HepG2 (cell line): ENCODE measurements at regions not wholly inside any gene's neighbourhood (a gene's known extent, or its start where the extent isn't known, plus 50 kb on each side); places are given as distances from the start of the nearest gene placed in this dataset.

Source experiments
- ATAC-seq: fragments of 200-7000 bp; cut with Tn5 transposase; 3 replicates; pipeline ENCODE4 v1.9.1; 2020; ENCODE audit warnings: mild to moderate bottlenecking, moderate library complexity
- BruUV-seq: library from RNA; stranded (reverse); fragments of 400-500 nt; replicated peaks from 2 replicates; lab custom pipeline; 2021; lab: Mats Ljungman, UMichigan
- CTCF ChIA-PET: fragments of 300-600 bp; formaldehyde crosslinking; extraction: SDS; loops from one replicate; lab custom pipeline; 2021; ENCODE audit warnings: low total read pairs, inconsistent platforms, low intra/inter-chr PET ratio; lab: Yijun Ruan, JAX
- POLR2A ChIA-PET: fragments of 350-600 bp; sonication (Branson Sonifier 250); formaldehyde crosslinking; loops from one replicate; lab custom pipeline; 2020; ENCODE audit warnings: antibody characterized with exemption, inconsistent platforms; lab: Yijun Ruan, JAX
- DNase-seq: peaks from one replicate; pipeline ENCODE4 v3.0.0-alpha.2; 2015; ENCODE audit warnings: low spot score
- FAIRE-seq: peaks from 3 replicates; lab custom pipeline; 2011; peaks lifted over from hg19 to GRCh38; lab: Jason Lieb, UNC
- H2AFZ ChIP-seq: one replicate; pipeline ENCODE4 v1.6.1; 2011; ENCODE audit warnings: low read length, inconsistent platforms
- H3K27ac ChIP-seq: fragments of 300-600 bp; 3 replicates; pipeline ENCODE4 v1.8.0; 2011; ENCODE audit warnings: mixed run types, mild to moderate bottlenecking, mixed read lengths, low read length, inconsistent platforms; ENCODE audit not compliant: insufficient read depth; ENCODE audit errors: extremely low read length
- H3K27me3 ChIP-seq, 2 experiments: fragments of 200-600 bp in 1 of 2; 2 replicates in 1 of 2; 3 replicates in 1 of 2; pipeline versions ENCODE4 v1.6.0 to v1.8.0; 2011; ENCODE audit warnings: low read length in 2 of 2, mild to moderate bottlenecking in 2 of 2, moderate library complexity in 2 of 2, inconsistent platforms in 1 of 2; ENCODE audit not compliant: insufficient read depth in 2 of 2, control insufficient read depth in 1 of 2
- H3K36me3 ChIP-seq, 2 experiments: fragments of 200-600 bp in 1 of 2; replicated peaks in 1 of 2; 2 replicates in 1 of 2; 3 replicates in 1 of 2; pipeline versions ENCODE4 v1.5.1 to v1.8.0; 2011; ENCODE audit warnings: low read length in 2 of 2, inconsistent platforms in 1 of 2; ENCODE audit not compliant: insufficient read depth in 2 of 2, control insufficient read depth in 1 of 2
- H3K4me1 ChIP-seq: 2 replicates; pipeline ENCODE4 v1.5.1; 2012; ENCODE audit warnings: low read length, inconsistent platforms; ENCODE audit not compliant: insufficient read depth
- H3K4me2 ChIP-seq: 2 replicates; pipeline ENCODE4 v1.6.0; 2011; ENCODE audit warnings: low read depth, low read length, inconsistent platforms
- H3K4me3 ChIP-seq, 3 experiments: fragments of 200-600 bp in 1 of 3; sonication (generic), shearing (Covaris generic) in 1 of 3; replicated peaks in 1 of 3; 2 replicates each; pipeline ENCODE4 v1.5.1; 2011 to 2016; ENCODE audit warnings: low read length in 3 of 3, inconsistent platforms in 2 of 3, low read depth in 2 of 3, mild to moderate bottlenecking in 2 of 3, control low read depth in 1 of 3, mixed read lengths in 1 of 3; ENCODE audit not compliant: insufficient read depth in 1 of 3
- H3K79me2 ChIP-seq: one replicate; pipeline ENCODE4 v1.6.1; 2011; ENCODE audit warnings: low read length, inconsistent platforms; ENCODE audit not compliant: insufficient read depth
- H3K9ac ChIP-seq: 2 replicates; pipeline ENCODE4 v1.6.0; 2011; ENCODE audit warnings: mild to moderate bottlenecking, low read depth, low read length, inconsistent platforms; ENCODE audit not compliant: insufficient read depth
- H3K9me3 ChIP-seq: 2 replicates; pipeline ENCODE4 v1.5.1; 2012; ENCODE audit warnings: mild to moderate bottlenecking, low read length
- H4K20me1 ChIP-seq: 2 replicates; pipeline ENCODE4 v1.6.0; 2011; ENCODE audit warnings: inconsistent platforms, mild to moderate bottlenecking, low read length, moderate library complexity; ENCODE audit not compliant: insufficient read depth
- E2F1 ChIP-seq: sonication (generic); formaldehyde crosslinking; IDR thresholded peaks from 2 replicates; pipeline ENCODE4 v1.5.0; 2020; ENCODE audit warnings: missing genetic modification reagents
- MAFF ChIP-seq: IDR thresholded peaks from 2 replicates; pipeline ENCODE4 v1.6.1; 2011; ENCODE audit warnings: low read depth, low read length, improper control_type of control experiment
- MAFK ChIP-seq, 2 experiments: IDR thresholded peaks in 1 of 2; conservative IDR thresholded peaks in 1 of 2; 2 replicates each; pipeline ENCODE4 v1.6.1; 2011; ENCODE audit warnings: improper control_type of control experiment in 2 of 2, low read length in 2 of 2
- STAT6 ChIP-seq: sonication (generic); formaldehyde crosslinking; IDR thresholded peaks from 2 replicates; pipeline ENCODE4 v1.4.0; 2020; ENCODE audit warnings: missing genetic modification reagents, mild to moderate bottlenecking, borderline replicate concordance
- WGBS: methylation state at CpG from one replicate; pipeline ENCODE4 v1.1.6; 2017; ENCODE audit warnings: low lambda C conversion rate; 5-methylcytosine and 5-hydroxymethylcytosine counted together
- in situ Hi-C: cut with HindIII; loops from 2 replicates; pipeline ENCODE4 v1.10.0; 2017; ENCODE audit warnings: low pct_unique_long_range_greater_than_20kb; ENCODE audit not compliant: extremely low pct_ligation_motif_present
- intact Hi-C: fragments of 100-400 bp; cut with micrococcal nuclease; formaldehyde crosslinking; loops from one replicate; pipeline ENCODE4 v1.10.0; 2022; ENCODE audit not compliant: unreplicated experiment

- Histone ChIP-seq H3K9ac (no peak overlapping the region), H3K27ac (no peak overlapping the region), H3K9me3 (no peaks in the 10 kb centered on the region)
- no peak for TF ChIP-seq STAT6 (CRISPR knock-in tag)
- TF ChIP-seq, all 625 proteins: peak for 0
- Histone ChIP-seq H3K4me1 (no peaks in the 10 kb centered on the region), H3K4me3 (no peak overlapping the region), H3K36me3 (no peaks in the 10 kb centered on the region), H3K4me2 (no peak overlapping the region), H3K27me3 (peaks cover 4 to 38% of the 10 kb centered on the region in 2 experiments), H4K20me1 (no peaks in the 10 kb centered on the region), H3K79me2 (no peaks in the 10 kb centered on the region), H2AFZ (no peak overlapping the region)
- no TSS peak for BruUV-seq
- in situ Hi-C loops, result no loop called here
- 11% methylated on average over 3 of the region's 3 CpGs for WGBS
- ChIA-PET POLR2A (no interaction called here), CTCF (no interaction called here)
- DNase-seq, result no peak
- FAIRE-seq, result no peak
- intact Hi-C loops, result no loop called here
- ATAC-seq, result no peak
These were observed 465.3 kb downstream of the EIPR1 start for GRCh38 chr2:2912293-2912692.

DNA sequence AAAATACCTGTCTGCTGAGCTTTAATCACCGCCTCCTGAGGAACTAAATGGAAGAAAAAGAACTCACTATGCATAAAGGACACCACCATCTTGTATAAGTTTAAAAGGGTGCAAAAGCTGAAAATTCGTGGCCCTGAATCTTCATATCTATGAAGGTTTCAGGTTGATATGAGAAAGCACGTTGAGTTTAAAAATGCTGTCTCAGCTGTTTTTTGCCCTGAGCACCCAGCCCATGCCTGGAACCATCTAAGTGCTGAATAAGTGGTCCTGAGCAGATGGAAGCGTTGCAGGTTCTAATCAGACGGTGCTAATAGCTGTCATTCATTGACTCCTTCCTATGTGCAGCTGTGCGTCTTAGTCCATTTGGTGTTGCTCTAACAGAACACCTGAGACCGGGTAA is 467.4 kb downstream of the EIPR1 start:
- peaks cover 4 to 44% of the 10 kb centered on the region in 2 experiments for H3K27me3 ChIP-seq
- no peaks in the 10 kb centered on the region for H3K9me3 ChIP-seq
- DNase-seq, result no peak
- no peak overlapping the region for H3K4me3 ChIP-seq
- H3K36me3 ChIP-seq, result no peaks in the 10 kb centered on the region
- WGBS, result 34% methylated on average over 7 of the region's 7 CpGs
- in situ Hi-C loops, result no loop called here
- no peak overlapping the region for H2AFZ ChIP-seq
- H3K79me2 ChIP-seq, result no peaks in the 10 kb centered on the region
- no TSS peak for BruUV-seq
- no peak overlapping the region for H3K9ac ChIP-seq
- no peaks in the 10 kb centered on the region for H4K20me1 ChIP-seq
- TF ChIP-seq MAFK (conservative IDR thresholded peaks at IDR 0.05 in 1 of 2, IDR thresholded peaks at IDR 0.05 in 1 of 2; ENCODE audit: low read length in 2 of 2) (peak; percentile 99), E2F1 (CRISPR knock-in tag) (no peak), MAFF (peak; percentile 98)
- TF ChIP-seq, all 625 proteins: peak for 2
- CTCF ChIA-PET, result no interaction called here
- FAIRE-seq, result no peak
- no peak overlapping the region for H3K4me2 ChIP-seq
- POLR2A ChIA-PET, result no interaction called here
- H3K27ac ChIP-seq, result no peak overlapping the region
- no peak for ATAC-seq
- H3K4me1 ChIP-seq, result no peaks in the 10 kb centered on the region
- intact Hi-C loops, result no loop called here
